Central memory CD4-positive, alpha-beta T cell (primary cell): ENCODE measurements at regions not wholly inside any gene's neighbourhood (a gene's known extent, or its start where the extent isn't known, plus 50 kb on each side); places are given as distances from the start of the nearest gene placed in this dataset.
"Not testable (repeated sequence)": the region's sequence is repeated elsewhere in the genome, so short reads cannot be mapped to it uniquely, and the experiment has no call there.

Source experiments
- DNase-seq: peaks from one replicate; pipeline ENCODE4 v3.0.0; 2022

- no peak for DNase-seq
These were observed 386.0 kb upstream of the GYPC start for GRCh38 chr2:126269911-126270310.

- no peak for DNase-seq
These were observed 385.4 kb upstream of the GYPC start for GRCh38 chr2:126270587-126270986.

- DNase-seq = no peak
These were observed 383.6 kb upstream of the GYPC start for GRCh38 chr2:126272401-126272800.

GRCh38 chr2:126275098-126275497, 380.9 kb upstream of the GYPC start:
- DNase-seq = no peak

DNA sequence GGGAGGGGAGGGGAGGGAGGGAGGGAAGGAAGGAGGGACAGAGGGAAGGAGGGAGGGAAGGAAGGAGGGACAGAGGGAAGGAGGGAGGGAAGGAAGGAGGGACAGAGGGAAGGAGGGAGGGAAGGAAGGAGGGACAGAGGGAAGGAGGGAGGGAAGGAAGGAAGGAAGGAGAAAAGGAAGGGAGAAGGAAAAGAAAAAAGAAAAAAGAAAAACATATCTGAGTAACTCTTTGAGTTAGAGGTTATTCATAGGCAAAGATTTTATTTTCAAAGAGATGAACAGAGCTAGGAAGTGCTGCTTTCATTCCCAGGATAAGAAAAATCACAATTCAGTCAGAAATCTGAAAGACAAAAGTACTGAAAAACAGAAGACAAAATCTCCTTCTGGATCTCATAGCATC, 379.7 kb upstream of the GYPC start:
- DNase-seq = not testable (repeated sequence)

GRCh38 chr2:126288362-126288761, 367.6 kb upstream of the GYPC start:
- DNase-seq = no peak

GRCh38 chr2:126293962-126294361, 362.0 kb upstream of the GYPC start:
- not testable (repeated sequence) for DNase-seq

GRCh38 chr2:126299469-126299976, 356.4 kb upstream of the GYPC start:
- DNase-seq = no peak

- DNase-seq = no peak
These were observed 355.6 kb upstream of the GYPC start for GRCh38 chr2:126300348-126300747.

DNA sequence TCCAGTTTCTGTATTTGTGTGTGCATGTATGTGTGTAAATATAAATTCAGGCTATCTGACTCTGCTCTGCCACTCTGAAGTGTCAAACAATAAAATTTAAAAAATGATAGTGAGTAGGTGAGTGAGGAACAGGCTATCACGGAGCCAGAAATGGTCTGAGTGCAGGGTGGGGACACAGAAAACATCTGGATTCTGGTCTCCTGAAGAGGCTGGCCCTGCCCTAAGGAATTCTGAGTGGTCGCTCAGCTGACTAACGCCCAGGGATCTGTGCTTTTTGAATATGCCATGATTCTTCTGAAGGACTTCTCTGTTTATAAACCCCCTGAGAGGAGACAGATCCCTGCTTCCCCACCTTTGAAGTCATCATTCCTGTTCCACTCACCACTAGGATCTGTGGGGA, 353.9 kb upstream of the GYPC start:
- DNase-seq = no peak

DNA sequence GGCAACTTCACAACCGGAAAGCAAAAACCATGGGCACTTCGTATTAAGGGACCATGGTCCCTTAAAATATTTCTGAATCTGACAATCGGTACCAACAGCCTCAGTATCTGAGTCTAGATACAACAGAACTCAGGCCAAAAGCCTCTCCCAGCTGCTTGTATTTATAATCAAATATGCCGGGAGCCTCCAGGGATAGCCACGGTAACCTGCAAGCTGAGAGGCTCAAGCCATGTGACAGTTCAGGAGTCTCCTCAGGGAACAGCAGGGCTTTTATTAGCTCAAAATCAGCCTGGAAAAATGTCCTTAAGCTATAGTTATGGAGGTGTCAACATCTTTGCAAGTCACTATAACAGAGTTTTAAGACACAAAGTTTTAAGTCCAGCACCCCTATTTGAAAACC, 352.8 kb upstream of the GYPC start:
- no peak for DNase-seq

GRCh38 chr2:126304154-126304553, 351.8 kb upstream of the GYPC start:
- DNase-seq = no peak

GRCh38 chr2:126306539-126306938, 349.4 kb upstream of the GYPC start:
- no peak for DNase-seq

GRCh38 chr2:126307740-126308139, 348.2 kb upstream of the GYPC start:
- no peak for DNase-seq

GRCh38 chr2:126309185-126309584, 346.8 kb upstream of the GYPC start:
- no peak for DNase-seq

- DNase-seq = no peak
These were observed 343.4 kb upstream of the GYPC start for GRCh38 chr2:126312579-126312978.

- no peak for DNase-seq
These were observed 340.1 kb upstream of the GYPC start for GRCh38 chr2:126315828-126316227.

DNA sequence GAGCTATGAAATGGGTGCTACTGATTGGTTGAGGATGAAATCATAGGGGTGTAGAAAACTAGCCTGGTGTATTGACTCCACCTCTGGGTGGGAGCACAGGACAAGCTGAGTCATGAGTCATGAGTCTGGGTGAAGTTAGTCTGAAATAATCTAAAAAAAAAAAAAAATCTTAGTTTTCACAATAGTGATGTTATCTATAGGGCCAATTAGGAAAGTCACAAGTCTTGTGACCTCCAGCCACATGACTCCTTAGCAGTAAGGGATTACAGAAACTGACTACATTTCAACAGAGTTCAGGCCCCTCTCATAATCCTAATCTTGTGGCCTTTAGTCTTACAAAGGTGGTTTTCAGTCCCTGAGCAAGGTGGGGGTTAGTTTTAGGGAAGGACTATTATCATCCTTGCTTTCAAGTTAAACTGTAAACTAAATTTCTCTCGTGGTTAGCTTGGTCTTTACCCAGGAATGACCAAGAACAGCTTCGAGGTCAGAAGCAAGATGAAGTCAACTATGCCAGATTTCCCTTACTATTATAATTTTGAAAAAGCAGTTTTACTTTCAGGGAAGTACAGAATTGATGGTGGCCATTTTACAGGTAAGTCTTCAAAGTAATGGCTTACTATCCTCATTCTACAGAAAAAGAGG, 338.0 kb upstream of the GYPC start:
- DNase-seq = no peak

DNA sequence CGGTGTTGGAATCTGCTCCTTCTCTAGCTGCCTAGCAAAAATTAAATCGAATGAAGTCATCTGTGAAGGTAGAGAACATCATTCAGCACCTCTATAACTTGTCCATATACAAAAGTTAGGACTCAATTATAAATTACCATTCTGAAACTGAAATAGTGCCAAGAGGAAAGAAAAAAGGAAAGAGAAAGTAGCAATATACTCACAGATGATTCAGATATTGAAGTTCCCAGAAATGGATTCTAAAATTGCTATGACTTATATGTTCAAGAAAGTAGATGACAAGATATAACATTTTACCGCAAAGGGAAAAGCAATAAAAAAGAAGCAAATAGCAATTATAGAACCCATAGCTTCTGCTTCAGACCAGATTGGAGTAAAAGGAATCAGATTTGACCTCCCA, 333.6 kb upstream of the GYPC start:
- DNase-seq = no peak

GRCh38 chr2:126325202-126325601, 330.8 kb upstream of the GYPC start:
- no peak for DNase-seq

- DNase-seq = no peak
These were observed 326.8 kb upstream of the GYPC start for GRCh38 chr2:126329173-126329572.

GRCh38 chr2:126342457-126342856, 313.5 kb upstream of the GYPC start:
- DNase-seq = no peak

- DNase-seq = no peak
These were observed 312.8 kb upstream of the GYPC start for GRCh38 chr2:126343136-126343535.

DNA sequence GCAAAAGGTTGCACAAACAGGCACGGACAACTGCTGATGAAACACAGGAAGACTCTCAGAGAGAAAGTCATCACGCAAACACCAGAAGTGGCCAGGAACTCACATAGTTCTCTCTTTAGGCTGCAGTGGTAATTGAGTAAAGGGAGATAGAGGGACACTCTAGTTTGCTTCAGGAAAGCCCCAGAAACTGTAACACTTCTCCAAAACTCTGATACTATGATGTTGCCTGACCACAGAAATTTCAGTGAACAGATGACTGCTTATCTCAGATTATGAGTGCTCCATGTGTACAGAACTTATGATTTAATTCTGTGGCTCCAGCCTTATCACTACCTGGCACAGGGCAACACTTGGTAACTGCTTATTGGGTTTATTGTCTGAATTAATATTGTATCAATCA, 311.5 kb upstream of the GYPC start:
- no peak for DNase-seq

GRCh38 chr2:126345691-126346090, 310.3 kb upstream of the GYPC start:
- DNase-seq = no peak
